GM18867 (cell line): ENCODE measurements at regions not wholly inside any gene's neighbourhood (a gene's known extent, or its start where the extent isn't known, plus 50 kb on each side); places are given as distances from the start of the nearest gene placed in this dataset.
A peak's percentile ranks its signal among the peaks of the same experiment; 100 is the strongest.

Experiments
- ATAC-seq: cut with Tn5 transposase; IDR thresholded peaks from one replicate; pipeline ENCODE4 v1.9.1; 2021; ENCODE audit warnings: mild to moderate bottlenecking, moderate library complexity; ENCODE audit not compliant: unreplicated experiment

DNA sequence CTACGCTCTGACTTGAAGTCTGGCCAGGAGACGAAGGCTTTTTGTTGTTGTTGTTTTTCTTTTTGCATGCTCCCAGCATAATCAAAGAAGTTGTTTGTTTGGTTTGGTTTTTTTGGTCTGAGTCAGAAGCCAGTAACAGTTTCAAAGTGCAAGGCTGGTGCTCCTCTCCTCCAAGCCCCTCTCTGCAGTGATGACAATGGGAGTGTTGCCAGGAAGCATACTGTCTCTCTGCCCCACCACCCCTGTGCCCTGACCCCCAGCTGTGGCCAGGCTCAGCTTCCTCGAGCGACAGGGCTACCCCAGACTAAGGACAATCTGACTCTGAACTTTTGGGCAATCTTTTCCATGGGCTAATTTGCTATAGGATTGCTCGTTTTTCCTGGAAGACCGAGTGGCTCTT lies 173.8 kb upstream of the PITX1 start:
- no peak for ATAC-seq

DNA sequence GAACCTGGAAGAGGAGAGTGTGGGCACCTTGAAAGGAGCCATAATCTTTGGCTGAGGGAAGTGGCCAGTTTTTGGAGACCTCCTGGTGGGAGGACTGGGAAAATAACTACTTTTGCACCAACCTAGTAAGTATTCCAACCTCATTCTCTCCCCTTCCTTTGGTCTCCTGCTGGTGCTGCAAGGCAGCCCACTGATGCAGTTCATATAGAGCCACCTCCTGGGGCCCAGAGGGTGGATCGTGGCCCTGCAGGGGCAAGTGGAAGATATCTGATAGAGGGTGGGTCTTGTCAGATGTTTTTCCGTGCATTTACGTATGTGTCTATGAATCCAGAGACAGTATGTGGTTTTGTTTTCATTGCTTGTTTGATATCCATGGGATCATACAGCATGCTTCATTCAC lies 172.8 kb upstream of the PITX1 start:
- ATAC-seq, result no peak

DNA sequence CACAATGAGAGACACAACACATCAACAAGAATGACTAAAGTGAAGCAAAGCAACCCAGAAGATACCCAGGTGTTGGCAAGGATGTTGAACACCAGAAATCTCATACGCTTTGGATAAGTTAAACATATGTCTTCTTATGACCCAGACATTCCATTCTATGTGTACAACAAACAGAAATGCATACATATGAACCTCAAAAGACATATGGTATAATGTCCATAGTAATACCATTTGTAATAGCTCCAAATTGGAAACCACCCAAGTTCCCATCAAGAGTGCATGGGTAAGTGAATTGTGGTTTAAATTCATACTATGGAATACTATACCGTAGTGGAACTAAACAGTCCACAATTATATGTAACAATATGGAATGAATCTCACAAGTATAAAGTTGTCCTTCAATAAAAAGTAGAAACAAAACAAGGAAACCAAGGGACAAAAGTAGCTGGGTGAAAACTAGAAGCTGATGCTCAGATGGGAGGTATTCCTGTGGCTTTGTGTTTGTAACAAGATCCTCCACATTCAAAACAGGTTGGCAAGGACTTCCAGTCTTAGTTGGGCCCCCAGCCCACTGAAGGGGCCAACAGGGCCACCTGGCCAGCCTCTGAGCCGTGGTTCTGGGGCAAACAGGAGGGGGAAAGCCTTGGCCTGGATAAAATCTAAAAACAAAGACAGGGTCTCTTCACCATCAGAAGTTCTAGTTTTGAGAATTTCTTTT lies 171.8 kb upstream of the PITX1 start:
- ATAC-seq, result no peak

DNA sequence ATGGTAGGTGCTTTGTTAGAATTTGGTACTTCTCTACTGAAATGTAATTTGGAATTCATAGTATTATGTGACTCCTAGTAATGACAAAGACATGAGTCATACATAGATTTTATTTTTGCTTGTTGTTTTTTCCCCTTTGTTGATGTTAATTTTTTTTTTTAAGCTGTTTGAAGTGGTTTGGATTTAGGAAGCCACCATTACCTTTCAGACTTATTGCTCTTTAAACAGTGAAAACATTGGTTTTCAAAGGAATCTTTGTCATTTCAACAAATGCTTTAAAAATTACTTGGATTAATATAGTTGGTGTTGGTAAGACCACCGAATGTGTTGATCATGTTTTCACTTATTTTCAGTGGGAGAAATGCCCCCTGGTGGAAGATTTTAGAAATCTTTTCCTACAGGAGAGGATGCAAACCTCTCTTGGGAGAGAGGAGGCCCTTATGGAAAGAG lies 170.1 kb upstream of the PITX1 start:
- no peak for ATAC-seq

DNA sequence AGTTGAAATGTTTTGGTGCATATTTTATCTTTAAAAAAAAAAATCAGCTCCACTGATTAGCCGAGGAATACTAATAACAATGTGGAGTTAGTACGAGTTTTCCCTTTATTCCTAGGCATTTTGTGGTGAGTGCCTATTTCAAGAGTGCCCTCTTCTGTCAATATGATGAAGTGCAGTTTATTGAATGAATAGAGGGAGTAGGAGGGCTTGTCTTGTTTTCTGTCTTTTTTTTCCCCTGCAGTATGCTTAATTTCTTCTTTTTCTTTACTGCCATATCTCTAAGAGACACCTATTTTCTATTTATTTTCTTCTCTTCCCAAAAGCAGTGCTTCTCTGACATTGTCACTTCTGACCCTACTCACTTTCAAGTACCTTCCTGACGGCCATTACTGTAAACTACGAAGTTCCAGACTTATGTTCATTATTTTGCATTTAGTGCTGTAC lies 169.6 kb upstream of the PITX1 start:
- ATAC-seq, result no peak

DNA sequence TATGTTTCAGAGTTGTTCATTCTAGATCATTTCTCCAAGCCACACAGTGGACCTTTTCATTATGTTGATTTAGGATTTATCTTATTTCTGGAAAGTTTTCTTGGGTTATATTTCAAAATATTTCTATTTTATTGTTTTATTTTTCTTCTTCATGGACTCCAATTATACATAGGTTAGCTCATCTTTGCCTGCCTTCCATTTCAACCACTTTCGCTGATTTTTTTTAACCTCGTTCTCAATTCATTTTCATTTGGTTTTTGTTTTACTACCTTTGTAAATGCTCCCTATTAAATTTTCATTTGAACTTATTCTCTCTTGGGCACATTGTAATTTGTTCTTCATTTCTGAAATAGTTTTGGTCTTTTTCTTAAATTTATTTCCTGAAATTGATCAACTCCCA lies 169.0 kb upstream of the PITX1 start:
- ATAC-seq, result no peak

DNA sequence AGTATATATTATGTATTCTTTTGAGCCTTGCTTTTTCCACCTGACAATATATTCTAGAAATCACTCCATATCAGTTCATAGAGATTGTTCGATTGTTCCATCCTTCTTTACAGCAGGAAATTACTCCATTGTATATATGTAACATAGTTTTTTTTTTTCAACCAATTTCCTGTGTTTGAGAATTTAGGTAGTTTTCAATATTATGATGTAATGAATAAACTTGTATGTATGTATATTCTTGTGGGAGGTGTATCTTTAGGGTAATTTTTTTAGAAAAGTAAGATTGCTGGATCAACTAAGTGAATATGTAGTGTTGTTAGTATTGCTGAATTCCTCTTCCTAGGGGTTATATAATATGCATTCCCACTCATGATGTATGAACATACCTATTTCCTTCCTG lies 165.9 kb upstream of the PITX1 start:
- no peak for ATAC-seq

DNA sequence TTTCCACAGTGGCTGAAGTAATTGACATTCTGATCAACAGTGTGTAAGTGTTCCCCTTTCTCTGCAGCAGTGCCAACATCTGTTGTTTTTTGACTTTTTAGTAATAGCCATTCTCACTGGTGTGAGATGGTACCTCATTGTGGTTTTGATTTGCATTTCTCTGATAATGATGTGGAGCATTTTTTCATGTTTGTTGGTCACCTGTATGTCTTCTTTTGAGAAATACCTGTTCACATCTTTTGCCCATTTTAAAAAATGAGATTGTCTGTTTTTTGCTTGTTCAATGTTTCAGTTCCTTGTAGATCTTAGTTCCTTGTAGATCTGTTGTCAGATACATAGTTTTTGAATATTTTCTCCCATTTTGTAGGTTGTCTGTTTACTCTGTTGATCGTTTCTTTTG lies 162.5 kb upstream of the PITX1 start:
- ATAC-seq, result no peak

DNA sequence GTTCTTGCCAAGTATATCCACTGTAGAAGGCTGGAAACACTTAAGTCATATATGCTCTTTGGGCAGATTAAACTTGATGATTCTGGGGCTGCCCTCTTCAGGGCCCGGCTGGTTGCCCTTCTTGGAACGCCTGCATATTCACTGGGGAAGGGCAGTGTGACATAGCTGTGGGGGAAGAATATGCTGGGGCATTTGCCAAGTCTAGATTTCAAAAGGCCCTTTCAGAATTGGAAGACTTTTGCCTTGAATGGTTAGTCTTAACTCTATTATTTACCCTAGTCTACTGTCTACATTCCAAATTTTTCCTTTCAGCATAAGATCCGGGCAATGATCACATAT lies 161.2 kb upstream of the PITX1 start:
- ATAC-seq, result no peak

DNA sequence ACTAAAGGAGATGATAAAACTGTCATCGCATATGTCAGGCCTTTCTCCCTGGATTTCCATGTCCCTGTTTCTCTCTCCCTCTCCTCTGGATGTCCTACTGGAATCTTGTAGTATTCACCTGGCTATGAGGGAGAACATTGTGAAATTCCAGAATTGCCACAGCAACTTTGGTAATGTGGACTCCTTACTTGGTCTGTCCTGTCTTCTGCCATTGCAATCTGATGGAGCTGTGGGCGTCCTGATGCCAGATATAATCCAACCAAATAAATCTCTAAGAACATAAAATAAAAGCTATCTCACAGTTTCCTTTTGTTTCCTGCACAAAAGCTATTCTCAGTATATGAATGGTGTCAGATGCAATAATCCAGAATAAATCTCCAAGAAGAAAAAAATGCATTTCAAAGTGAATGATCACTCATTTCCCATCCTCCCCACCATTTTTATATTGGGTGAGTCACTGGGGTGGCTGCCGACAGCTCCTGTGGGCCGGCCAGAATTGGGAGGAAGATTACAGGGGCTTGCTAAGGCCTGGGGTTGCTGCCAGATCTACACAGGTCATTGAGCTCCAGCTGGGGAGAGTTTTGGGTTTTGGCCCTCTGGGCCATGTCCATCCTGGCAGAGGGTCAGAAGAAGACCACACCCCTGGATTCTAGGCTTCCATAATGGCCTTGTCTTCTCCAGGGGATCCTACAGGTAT lies 160.7 kb upstream of the PITX1 start:
- no peak for ATAC-seq

DNA sequence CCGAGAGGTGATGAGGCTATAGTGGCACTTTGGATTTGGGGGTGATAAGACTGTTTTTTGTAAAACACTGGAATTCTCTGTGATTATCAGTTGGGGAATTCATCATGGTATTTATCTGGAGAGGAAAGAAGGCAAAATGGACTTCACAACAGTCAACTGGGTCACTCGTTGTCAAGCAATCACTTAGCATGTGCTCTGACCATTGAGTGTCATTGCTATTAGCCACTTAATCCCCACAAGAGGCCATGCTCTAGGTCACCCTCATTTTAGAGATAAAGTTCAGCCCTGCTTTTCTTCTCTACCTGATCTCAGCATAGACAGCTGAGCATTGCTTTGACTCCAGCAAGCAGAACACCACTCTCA lies 160.1 kb upstream of the PITX1 start:
- ATAC-seq, result no peak

DNA sequence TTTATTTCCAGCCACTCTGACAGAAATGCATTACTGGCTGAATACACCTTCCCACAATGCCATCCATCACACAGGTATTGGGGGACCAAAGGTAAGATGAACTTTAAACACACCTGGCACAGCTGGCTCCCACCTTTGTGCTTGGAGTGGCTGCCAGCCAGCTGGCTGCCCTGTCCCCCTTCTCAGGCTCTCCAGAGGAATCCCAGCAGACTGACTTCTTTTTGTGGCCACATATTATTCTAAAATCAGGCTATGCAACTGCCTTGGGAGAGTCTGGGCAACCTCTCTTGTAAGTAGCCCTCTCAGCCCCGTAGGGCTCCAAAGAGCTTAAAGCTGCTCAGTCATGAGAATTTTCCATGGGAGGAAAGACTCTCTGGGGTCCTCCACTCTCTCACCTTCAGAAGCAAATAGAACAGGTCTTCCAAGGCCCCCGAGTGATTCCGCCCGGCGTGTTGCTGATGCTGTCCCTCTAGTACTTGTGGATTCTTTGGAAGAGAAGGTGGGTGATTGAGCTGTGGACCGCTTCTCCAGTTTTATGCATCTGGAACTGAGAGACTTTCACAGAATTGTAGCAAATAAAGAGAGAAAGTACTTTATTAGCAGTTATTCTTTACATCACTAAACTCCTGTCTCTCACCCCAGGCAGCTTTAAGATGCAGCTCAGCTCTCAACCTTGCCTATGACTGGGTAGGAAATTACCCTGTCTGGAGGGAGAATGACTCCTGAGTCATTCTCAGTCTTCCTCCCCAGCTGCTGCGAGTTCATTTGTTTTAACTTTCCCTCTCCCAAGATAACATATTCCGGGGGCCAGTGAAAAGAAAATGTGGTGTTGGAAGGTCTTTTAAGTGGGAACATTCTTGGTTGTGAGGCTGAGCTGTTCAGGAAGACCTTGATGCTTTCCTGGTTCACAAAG lies 159.4 kb upstream of the PITX1 start:
- no peak for ATAC-seq

DNA sequence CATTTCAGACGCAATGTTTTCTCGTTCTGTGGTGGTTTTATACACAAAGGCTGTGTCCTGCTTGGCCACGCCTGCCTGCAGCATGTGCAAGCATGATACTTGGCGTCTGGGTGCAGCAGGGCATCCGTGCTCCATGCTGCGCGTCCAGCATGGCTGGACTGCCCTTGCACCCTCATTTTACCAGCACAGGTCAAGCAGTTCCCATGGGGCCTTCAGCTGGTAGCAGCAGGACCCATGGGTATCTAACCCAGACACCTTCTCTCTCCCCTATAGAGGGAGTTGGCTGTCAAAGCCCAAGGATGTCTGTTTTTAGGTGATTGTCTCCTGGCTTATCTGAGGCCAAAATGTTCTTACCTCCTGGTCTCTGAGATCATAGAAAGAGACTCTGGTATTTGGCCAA lies 158.3 kb upstream of the PITX1 start:
- ATAC-seq, result no peak

DNA sequence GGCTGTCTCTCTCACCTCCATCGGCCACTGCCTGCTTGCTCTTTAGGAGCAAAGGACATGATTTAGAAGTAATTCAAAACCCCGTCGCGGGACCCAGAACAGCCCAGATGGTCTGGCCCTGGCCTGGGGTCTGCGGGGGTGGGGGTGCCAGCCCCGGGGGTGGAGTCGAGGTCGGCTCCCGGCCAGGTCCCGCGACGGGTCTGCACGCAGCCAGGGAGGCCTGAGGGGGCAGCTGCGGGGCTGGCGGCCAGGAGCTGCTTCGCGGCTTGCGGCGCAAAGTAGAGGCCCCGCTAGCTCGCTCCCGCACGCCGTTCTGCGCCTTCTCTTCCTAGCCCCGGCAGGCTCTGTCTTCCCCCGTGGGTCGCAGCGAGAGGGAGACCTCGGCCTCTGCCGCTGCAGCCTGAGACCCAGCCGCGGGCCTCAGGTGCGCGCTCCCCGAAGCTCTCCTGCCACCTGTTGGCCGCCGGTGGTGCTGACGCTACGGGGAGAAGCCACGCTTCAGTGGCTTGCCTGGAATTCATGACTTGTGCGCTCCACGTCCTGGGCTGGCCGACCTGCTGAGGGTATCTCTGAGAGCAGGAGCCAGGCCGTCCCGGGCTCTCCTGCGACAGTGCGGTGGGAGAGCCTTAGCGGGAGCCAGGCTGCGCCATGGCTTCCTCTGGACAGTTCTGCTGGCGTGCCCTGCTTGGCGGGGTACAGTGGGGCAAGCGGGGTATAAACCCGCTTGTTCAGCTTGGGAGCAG lies 157.2 kb upstream of the PITX1 start:
- ATAC-seq, result peak; percentile 83

DNA sequence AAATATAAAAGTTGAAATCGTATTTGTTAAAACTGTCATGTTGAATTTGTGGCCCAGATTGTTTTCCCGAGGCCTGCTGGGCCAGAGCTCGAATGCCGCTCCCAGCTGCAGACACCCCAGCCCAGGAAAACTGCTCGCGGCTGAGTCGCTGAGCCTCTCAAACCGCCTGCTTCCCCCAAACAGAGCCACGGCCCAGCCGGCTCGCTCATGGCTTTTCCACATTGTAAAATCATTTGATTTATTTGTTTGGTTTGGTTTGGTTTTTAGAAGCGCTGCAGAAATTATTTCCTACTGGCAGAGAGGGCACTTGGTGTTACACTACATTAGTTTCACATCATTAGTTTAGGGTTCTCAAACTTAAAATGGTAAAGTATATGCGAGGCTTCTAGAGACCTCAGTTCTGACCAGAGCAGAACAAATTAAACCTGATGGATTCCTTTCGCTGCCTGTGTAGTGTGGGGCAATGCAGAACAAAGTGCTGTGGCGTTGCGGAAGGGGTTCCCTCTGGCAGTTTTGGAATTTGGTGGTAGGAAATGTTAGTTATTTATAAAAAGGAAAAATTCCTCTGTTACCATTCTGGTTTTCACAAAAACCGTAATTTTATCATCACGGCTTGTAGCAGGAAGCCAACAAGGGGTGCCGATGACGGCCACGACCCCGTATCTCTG lies 156.5 kb upstream of the PITX1 start:
- ATAC-seq, result no peak

DNA sequence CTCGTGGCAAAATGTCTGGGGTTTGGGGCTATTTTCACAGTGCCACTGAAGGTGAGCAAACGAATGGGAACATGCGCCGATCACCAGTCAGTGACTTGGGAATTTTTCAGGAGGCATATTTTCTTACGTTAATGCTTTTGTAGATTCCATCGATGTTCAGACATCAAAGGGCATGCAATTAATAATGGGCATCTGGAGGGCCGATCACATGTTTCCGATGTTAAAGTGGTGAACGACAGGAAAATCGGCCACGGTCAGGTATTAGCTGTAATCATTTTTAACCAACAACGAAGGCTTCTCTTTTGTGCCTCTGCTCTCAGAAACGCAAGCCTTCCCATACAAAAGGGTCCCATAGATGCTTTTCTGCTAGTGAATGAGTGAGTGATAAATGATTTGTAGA lies 155.0 kb upstream of the PITX1 start:
- no peak for ATAC-seq

DNA sequence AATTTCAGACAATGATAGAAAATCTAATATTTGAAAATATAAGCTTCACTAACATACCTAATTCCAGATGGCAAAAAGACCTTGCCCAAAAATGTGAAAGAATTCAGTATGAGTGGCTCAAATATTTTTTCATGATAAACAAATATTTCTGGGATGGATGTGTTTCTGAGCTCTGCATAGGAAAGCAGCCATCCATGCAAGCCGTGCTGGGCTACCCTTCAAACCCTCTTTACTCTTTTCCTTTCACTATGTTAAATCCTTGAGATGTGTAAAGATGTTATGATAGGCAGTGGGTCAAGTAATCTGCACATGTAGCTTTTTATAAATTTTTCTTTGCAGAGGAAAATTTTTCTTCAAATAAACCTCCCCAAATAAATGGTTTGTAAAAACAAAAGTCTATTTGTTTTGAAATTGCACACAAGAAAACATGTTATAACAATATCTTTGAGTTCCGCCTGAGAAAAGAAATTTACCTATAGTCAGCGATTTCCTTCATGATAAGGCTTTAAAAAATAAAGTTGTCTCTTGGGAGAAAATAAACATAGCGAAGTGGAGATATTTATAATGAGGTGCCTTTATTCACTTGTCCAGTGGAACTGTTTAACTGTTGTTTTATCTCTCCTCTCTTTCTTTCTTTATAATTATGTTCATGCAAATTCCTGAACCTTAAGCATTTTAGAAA lies 154.3 kb upstream of the PITX1 start:
- no peak for ATAC-seq

DNA sequence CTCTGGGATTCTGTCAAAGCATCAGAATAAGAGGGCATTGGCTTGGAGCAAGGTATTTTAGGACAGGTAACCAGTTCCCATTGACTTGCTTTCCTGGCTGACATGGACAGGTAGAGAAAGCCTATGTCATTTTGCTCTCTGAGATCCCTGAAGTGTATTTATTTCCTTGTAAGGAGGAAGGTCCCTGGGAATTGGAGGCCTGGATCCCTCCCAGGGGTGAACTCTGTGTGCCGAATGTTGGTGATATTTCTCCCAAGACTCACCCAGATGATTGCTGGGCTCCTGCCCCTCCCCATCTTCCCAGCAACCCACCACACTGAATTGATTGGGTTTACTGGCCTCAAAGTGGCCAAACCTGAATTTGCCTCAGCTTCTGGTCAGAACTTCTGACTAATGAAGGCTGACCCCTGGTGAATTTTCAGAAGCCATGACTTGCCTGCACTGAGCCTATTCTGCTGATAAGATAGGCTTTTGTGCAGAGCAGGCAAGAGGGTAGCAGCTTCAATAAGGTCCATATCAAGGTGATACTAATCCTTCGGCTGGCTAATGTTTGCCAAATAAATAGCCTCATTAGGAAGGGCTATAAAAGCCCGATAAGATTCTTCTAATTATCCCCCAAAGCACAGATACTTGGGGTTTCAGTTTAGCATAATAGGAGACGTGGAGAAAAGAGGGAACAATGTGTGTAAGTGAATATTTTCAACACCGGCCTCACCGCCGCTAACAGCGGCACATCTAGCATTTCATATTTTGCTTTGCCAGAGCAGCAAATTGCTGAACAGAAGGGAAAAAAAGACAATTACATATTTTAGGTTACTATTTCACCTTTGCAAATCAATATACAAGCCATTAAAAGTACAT lies 152.9 kb upstream of the PITX1 start:
- ATAC-seq, result no peak

DNA sequence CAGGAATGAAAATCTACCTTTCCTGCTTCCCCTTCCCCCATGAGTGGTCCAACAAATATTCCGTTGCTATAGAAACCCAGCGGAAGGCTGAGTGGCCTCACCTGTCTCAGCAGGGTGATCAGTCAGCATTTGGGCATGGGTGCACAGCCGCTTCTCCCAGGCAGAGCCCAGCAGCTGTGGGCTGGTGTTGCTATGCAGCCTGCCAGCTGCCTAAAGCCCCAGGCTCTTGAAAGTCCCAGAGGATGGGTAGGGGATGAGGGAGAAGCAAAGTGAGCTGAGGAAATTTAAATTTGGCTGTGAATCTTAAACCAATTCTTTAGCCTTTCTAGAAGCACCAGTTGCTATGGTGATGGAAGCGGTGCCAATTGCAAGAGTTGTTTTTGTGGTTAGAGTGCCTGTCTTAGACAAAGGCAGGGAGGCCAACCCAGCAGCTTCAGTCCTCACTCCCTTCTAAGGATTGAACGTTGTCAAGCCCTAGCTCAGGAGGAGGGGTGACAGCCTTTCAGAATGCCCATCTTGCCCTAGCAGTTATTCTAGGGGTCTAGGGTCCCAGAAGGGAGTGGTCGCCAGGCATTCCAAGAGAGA lies 151.5 kb upstream of the PITX1 start:
- ATAC-seq, result no peak
